SK-N-SH treated with all-trans-retinoic acid at 6 μM for 48 hours (cell line): ENCODE measurements at regions not wholly inside any gene's neighbourhood (a gene's known extent, or its start where the extent isn't known, plus 50 kb on each side); places are given as distances from the start of the nearest gene placed in this dataset.

ENCODE experiments used
- CSDC2 ChIP-seq: fragments of 250-450 bp; sonication (Bioruptor Pico); IDR thresholded peaks from 2 replicates; pipeline ENCODE4 v1.5.0; 2020; ENCODE audit warnings: mild to moderate bottlenecking, moderate library complexity
- PATZ1 ChIP-seq: fragments of 250-450 bp; sonication (Bioruptor Pico); IDR thresholded peaks from 2 replicates; pipeline ENCODE4 v1.8.0; 2020; ENCODE audit warnings: mild to moderate bottlenecking, moderate library complexity, borderline replicate concordance
- ZFP3 ChIP-seq: fragments of 250-450 bp; sonication (Bioruptor Pico); IDR thresholded peaks from 2 replicates; pipeline ENCODE4 v1.5.0; 2020; ENCODE audit warnings: mild to moderate bottlenecking, moderate library complexity
- ZNF565 ChIP-seq: fragments of 450-650 bp; formaldehyde crosslinking; conservative IDR thresholded peaks from 2 replicates; pipeline ENCODE4 v1.5.0; 2020; ENCODE audit warnings: low read depth, mild to moderate bottlenecking, moderate library complexity

- TF ChIP-seq PATZ1 (CRISPR knock-in tag) (no peak), ZFP3 (CRISPR knock-in tag) (no peak), ZNF565 (no peak), CSDC2 (CRISPR knock-in tag) (no peak)
These were observed 211.6 kb downstream of the PTH2R start for GRCh38 chr2:208618220-208618619.
